HG03025 (cell line): ENCODE measurements at regions not wholly inside any gene's neighbourhood (a gene's known extent, or its start where the extent isn't known, plus 50 kb on each side); places are given as distances from the start of the nearest gene placed in this dataset.

Experiments used
- ATAC-seq: cut with Tn5 transposase; IDR thresholded peaks from one replicate; pipeline ENCODE4 v1.9.1; 2021; ENCODE audit warnings: mild to moderate bottlenecking, moderate library complexity; ENCODE audit not compliant: unreplicated experiment, low FRiP score

- ATAC-seq: no peak
Observed at GRCh38 chr4:11748164-11748872, 319.6 kb upstream of the HS3ST1 start.

DNA sequence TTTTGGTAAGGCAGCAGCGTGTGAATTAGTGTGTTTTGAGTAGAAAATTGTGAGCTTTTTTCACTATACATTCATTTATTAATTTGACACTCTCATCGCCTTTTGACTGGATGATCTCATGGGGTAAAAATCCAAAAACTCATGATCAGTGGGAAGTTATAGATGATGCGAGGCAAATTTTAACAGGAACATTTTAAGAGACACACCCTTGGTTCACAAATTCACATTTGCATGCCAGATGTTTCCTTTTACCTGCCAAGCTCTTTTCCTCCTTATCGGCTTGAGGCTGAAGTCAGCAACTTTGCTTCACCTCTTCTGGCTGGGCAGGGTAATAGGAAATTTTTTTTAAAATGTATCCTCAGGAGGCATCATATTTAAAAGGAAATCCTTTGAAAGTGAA is 318.0 kb upstream of the HS3ST1 start:
- ATAC-seq: no peak

DNA sequence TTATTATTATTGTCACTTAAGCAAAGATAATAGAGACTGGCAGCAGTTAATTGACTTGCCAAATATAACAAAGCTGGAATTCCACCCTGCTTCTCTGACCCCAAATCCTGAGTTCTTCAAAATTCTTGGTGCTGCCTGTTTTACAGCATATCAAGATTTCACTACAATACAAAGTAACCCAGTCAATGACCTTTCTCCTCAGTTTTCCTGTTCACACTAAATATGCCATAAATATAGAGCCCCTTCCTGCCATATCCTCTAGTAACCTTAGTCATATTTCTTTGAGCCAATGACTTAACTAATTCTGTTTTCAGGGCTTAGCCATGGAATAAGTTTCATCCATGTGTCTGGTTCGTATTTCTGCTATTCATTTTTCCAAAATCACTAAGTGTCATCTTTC is 315.3 kb upstream of the HS3ST1 start:
- ATAC-seq: no peak

GRCh38 chr4:11743236-11743635 is 314.5 kb upstream of the HS3ST1 start:
- ATAC-seq: no peak

- no peak for ATAC-seq
Observed at GRCh38 chr4:11741190-11741652, 312.5 kb upstream of the HS3ST1 start.

DNA sequence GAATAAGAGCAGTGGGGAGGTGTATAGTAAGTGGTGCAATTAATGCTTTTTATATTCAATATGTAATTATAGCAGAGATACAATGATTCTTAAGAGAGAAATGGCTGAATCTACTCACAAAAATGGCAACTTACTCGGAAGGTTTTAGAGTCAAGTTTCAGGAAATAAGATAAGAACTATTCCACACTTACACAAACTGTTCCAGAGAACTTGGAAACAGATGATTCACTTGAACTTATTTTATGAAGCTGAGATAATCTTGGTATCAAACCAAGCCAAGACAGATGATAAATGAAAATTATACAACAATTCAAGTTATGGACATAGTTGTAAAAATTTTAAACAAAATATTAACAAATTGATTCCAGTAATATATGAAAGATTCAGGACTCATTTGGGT is 311.3 kb upstream of the HS3ST1 start:
- no peak for ATAC-seq

DNA sequence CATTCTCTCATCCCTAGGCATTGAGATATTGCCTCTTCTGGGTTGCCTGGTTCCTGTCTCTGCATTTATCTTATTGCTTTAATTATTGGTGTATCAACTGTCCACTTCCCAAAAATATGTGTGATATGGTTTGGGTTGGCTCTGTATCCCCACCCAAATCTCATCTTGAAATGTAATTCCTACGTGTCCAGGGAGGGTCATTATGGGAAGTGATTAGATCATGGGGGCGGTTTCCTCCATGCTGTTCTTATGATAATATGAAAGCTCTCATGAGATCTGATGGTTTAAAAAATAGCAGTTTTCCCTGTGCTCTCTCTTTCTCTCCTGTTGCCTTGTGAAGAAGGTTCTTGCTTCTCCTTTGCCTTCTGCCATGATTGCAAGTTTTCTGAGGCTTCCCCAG is 308.3 kb upstream of the HS3ST1 start:
- ATAC-seq: no peak

DNA sequence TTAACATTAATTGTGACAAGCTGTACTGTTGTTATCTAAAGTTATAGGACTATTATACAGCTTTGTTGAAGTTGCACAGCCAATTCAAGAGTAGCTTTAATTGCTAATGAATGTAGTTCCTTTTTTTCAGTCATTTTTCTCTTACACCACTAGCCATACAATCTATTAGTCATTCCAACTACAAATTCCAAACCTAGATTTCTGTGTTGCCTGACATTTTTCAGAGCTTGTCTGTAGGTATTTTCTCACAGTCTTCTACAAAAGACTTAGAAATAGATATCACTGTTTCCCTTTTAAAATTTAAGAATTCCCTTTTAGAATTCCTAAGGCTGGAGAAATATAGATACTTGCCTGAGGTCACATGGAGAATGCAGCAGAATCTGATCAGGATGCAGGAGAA is 307.0 kb upstream of the HS3ST1 start:
- ATAC-seq: no peak

DNA sequence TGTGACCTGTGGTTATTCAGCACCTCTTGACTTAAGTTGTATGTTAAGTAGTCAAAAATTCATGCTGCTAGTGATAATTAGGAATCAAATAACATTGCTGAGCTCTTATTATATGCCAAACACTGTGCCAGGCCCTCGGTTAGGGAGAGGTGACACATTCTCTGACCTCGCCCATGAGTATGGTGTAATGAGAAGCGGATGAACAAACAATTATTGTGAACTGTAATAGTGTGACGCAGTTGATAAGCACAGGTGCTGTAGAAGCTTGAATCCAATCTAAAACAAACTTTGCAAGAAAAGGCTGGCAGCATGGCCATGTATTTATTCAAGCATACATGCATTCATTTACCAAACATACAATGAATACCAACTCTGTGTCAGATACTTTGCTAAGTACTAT is 303.5 kb upstream of the HS3ST1 start:
- ATAC-seq: no peak

DNA sequence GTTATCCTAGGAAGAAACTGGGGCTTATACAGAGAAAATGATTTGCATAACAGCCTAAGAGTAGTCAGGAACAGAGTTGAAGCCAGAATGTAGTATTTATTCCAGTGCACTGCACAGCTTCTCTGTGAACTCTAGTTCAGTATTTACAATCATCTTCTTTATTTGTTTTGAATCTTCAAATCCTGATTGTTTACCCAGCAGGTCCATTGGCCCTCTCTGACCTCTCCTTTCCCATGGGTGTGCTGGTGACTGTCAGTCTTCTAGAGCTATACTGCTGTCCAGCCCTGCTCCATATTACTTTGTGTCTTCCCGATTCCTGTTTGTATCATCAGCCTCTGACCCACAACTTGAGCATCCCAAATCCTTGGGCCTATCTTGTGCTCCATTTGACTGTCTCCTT is 301.9 kb upstream of the HS3ST1 start:
- ATAC-seq: no peak

- ATAC-seq: no peak
Observed at GRCh38 chr4:11729548-11729947, 300.9 kb upstream of the HS3ST1 start.

DNA sequence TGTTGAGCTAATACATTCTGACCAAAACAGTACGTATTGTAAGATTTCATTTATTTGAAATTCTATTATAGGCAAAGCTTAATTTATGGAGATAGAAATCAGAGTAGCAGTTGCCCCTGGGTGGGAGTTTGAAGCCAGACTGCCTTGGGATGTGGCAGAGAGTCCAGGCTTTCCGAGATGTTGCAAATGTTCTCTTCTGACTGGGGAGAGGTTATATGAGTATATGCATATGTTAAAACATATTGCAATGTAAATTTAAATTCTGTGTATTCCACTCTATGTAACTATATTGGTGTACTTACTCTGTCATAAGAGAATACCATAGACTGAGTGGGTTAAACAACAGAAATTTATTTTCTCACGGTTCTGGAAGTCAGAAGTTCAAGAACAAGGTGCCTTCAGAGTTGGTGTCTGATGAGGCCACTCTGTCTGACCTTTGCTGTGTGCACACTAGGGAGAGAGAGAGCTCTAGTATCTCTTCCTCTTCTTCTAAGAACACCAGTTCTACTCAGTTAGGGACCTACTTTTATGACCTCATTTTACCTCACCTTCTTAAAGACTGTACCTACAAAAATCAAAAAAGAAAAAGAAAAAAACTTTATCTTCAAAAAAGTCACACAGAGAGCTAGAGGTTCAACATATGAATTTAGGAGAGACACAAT is 299.3 kb upstream of the HS3ST1 start:
- ATAC-seq: no peak

GRCh38 chr4:11724731-11725130 is 296.0 kb upstream of the HS3ST1 start:
- ATAC-seq: no peak

GRCh38 chr4:11722223-11722622 is 293.5 kb upstream of the HS3ST1 start:
- ATAC-seq: no peak

DNA sequence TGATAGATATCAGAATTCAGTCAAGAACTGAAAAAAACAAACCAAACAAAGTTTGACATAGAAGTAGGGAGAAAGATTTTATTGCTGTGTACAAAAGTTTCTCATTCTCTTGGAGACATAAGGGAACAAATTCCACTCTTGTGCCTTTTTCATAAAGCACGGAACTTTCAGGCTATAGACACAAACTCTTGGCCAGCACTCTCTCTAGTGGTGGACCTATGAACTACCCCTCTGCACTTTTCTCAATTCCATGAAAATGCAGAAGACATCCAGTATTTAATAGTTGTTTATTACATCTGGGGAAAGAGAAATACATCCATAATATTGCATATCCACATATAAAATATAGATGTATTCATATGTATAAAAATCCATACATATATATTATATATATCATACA is 291.6 kb upstream of the HS3ST1 start:
- ATAC-seq: no peak

DNA sequence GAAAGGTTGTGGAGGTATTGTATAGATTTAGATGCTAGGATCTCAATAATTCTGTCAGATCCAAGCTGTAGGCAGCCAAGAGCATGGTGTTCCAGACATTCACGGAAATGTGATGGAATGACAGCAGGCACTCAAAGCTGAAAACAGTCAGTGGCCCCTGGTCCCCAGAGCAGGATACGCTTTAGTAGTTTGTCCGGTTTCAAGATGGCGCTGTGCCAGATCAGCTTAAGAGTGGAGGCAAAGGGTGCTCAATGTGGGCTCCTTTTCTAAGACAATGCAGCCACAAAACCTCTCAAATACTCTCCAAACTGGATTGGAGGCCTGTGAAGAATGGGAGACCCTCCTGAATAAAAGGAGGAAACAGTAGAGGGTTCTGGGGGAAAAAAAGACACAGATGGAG is 291.2 kb upstream of the HS3ST1 start:
- ATAC-seq: no peak

DNA sequence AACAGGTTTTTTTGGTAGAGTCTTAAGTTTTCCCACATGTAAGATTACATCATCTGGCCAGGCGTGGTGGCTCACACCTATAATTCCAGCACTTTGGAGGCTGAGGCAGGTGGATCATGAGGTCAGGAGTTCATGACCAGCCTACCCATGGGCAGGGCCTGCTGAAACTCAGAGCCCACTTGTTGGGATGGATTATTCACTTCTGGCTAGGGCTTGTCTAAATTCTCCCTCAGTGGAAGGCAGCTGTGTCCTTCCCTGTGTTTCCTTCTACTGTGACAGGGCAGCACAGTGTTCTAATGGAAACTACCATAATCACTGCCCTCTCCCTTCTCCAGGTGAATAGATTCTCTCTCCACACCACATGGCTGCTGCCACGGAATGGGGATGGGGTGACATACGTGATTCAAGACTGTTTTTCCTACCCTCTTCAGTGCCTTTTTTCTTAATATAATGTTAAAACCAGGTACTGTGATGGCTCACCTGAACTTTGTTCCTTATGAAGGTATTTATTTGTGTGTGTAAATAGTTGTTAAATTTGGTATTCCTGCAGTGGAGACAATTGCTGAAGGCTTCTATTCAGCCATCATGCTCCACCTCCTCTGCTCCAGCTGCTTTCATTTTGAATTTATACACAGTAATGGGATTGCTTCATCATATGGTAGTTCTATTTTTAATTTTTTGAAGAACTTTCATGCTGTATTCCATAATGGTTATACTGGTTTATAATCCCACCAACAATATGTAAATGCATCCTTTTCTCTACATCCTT is 287.2 kb upstream of the HS3ST1 start:
- ATAC-seq: no peak

DNA sequence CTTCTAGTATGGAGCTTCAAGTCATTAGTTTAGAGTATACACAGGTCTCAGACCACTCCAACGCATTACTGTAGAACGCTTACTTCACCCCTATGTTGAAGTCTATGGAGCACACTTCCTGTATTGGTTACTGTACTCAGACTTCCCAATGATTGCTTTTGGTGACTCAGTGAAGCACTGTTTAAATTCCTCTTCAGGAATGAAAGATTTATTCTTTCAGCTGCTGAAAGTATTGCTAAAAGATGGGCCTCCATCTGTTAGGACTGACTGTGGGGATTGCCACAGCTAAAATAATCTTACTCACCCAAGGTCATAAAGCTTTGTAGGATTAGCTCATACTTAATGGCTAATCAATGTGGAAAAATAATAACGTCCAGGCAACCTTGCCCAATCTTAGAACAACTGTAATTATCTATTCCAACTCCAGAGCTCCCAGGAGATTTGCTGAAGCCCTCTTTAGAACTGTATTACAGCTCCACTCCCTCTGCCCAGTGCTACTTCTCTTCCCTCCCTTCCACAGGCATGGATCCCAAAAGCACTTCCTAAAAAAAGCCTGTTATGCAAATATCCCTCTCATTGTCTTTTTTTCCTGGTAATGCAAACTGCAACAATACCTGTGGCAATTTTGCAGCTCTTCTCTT is 281.9 kb upstream of the HS3ST1 start:
- no peak for ATAC-seq

- ATAC-seq: no peak
Observed at GRCh38 chr4:11704186-11704830, 275.6 kb upstream of the HS3ST1 start.

DNA sequence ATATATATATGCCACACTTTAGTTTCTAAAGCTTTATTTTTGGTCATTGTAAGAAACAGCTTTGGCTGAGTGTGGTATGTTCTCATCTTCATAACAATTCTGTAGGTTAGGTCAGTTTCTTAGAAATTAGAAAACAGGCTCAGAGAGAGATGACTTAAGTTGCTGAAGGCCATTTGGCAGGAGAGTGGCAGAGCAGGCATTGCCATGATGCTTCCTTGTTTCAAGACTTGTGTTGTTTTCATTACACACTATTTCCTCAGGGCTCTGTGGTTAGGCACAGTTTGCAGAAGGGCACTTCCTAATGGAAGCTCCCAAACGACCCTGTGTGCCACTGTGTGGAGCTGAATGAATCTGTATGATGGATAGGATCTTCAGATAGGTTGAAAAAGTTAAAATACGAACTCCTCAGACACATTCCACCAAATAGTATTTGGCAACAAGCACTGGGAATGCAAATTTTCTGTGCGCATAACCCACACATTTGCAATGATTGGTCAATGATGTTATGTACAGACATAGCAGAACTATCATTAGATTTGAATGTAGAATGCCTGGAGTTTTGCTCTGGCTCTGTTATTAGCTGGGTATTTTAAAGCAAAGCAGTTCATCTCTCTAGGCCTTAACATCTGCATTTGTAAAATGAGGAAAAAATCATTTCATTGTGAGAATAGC is 274.3 kb upstream of the HS3ST1 start:
- ATAC-seq: no peak
